Psoas muscle (tissue), 7 donors: ENCODE measurements at regions not wholly inside any gene's neighbourhood (a gene's known extent, or its start where the extent isn't known, plus 50 kb on each side); places are given as distances from the start of the nearest gene placed in this dataset.

Source experiments
- ATAC-seq, 4 donors: fragments of 200-7000 bp; cut with Tn5 transposase; one replicate each; pipeline ENCODE4 v1.9.1; 2020; ENCODE audit warnings: moderate library complexity in 3 of 4, mild to moderate bottlenecking in 2 of 4
- DNase-seq, 2 donors: peaks; one replicate each; pipeline ENCODE4 v3.0.0-alpha.2; 2020
- H3K27ac ChIP-seq: fragments of 200-600 bp; one replicate; pipeline ENCODE4 v1.8.0; 2022
- H3K27me3 ChIP-seq, 3 donors: fragments of 200-600 bp in 1 of 3; one replicate each; pipeline versions ENCODE4 v1.6.1 to v1.8.0; 2013 to 2022; ENCODE audit warnings: low read length in 2 of 3, mild to moderate bottlenecking in 2 of 3, moderate library complexity in 1 of 3; ENCODE audit not compliant: insufficient read depth in 3 of 3
- H3K36me3 ChIP-seq, 2 donors: fragments of 200-600 bp in 1 of 2; one replicate each; pipeline versions ENCODE4 v1.6.1 to v1.8.0; 2013 to 2022; ENCODE audit warnings: low read depth in 1 of 2, mild to moderate bottlenecking in 1 of 2, moderate library complexity in 1 of 2; ENCODE audit not compliant: insufficient read depth in 1 of 2
- H3K4me1 ChIP-seq: fragments of 200-600 bp; one replicate; pipeline ENCODE4 v1.8.0; 2022
- H3K4me3 ChIP-seq: fragments of 200-600 bp; one replicate; pipeline ENCODE4 v1.8.0; 2022; ENCODE audit warnings: mild to moderate bottlenecking
- H3K9me3 ChIP-seq: fragments of 200-600 bp; one replicate; pipeline ENCODE4 v1.8.0; 2022
- WGBS, 3 donors: extraction: QIAGEN DNeasy Blood & Tissue Kit; methylation state at CpG; one replicate each; pipeline versions ENCODE4 v1.1.6 to v1.1.7; 2013; 5-methylcytosine and 5-hydroxymethylcytosine counted together
- intact Hi-C, 2 donors: fragments of 100-400 bp; cut with DNase I; formaldehyde crosslinking; loops; one replicate each; pipeline versions ENCODE4 v1.11.0 to v1.14.2; 2022
- TF ChIP-seq, protein P1 (sequence below): fragments of 200-600 bp; IDR thresholded peaks from one replicate; pipeline ENCODE4 v1.8.0; 2022; ENCODE audit warnings: antibody characterized with exemption
- donor health status: healthy with polysubstance abuse.
- donor health status: DM: no; HTN: no; CAD: no; lungs with moderate emphysema.
- donor health status: Bipolar disorder and iron deficiency.
- donor health status: healthy.
- donor health status: DM: yes; HTN: yes; CAD: no.
- donor health status: DM: no; HTN: no; CAD: no.
- donor health status: DM: yes; HTN: yes; CAD: no.

DNA sequence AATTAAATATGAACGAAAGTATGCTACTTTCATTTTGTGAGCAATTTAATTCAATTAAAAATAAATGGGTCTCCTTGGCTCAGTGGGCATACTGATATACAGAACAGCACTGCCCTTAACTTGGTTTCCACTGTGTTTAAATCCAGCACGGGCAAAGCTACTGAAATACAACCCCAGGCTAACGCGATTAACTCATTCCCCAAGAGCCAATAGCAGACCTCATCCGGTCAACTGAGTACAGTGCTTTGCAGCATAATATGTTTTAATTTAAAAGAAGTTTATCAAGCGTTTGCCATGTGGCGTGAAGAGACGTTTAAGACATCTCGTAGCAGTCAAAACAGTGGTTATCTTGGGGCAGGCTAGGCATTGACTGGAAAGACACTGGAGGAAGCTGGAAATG is 118.6 kb downstream of the PROX1 start:
- H3K4me1 ChIP-seq, result no peaks in the 10 kb centered on the region
- no peaks in the 10 kb centered on the region for H3K36me3 ChIP-seq
- H3K27ac ChIP-seq, result no peak overlapping the region
- intact Hi-C loops, result no loop called here
- H3K4me3 ChIP-seq, result no peak overlapping the region
- 43 to 52% (median 45%) methylated on average over 9 of the region's 9 CpGs for WGBS, 3 donors
- no peaks in the 10 kb centered on the region for H3K27me3 ChIP-seq
- no peaks in the 10 kb centered on the region for H3K9me3 ChIP-seq
- DNase-seq (no peak), ATAC-seq (peak in 2 of 4 donors; percentile 49 to 57)
- TF ChIP-seq, protein P1, sequence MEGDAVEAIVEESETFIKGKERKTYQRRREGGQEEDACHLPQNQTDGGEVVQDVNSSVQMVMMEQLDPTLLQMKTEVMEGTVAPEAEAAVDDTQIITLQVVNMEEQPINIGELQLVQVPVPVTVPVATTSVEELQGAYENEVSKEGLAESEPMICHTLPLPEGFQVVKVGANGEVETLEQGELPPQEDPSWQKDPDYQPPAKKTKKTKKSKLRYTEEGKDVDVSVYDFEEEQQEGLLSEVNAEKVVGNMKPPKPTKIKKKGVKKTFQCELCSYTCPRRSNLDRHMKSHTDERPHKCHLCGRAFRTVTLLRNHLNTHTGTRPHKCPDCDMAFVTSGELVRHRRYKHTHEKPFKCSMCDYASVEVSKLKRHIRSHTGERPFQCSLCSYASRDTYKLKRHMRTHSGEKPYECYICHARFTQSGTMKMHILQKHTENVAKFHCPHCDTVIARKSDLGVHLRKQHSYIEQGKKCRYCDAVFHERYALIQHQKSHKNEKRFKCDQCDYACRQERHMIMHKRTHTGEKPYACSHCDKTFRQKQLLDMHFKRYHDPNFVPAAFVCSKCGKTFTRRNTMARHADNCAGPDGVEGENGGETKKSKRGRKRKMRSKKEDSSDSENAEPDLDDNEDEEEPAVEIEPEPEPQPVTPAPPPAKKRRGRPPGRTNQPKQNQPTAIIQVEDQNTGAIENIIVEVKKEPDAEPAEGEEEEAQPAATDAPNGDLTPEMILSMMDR, result no peak

DNA sequence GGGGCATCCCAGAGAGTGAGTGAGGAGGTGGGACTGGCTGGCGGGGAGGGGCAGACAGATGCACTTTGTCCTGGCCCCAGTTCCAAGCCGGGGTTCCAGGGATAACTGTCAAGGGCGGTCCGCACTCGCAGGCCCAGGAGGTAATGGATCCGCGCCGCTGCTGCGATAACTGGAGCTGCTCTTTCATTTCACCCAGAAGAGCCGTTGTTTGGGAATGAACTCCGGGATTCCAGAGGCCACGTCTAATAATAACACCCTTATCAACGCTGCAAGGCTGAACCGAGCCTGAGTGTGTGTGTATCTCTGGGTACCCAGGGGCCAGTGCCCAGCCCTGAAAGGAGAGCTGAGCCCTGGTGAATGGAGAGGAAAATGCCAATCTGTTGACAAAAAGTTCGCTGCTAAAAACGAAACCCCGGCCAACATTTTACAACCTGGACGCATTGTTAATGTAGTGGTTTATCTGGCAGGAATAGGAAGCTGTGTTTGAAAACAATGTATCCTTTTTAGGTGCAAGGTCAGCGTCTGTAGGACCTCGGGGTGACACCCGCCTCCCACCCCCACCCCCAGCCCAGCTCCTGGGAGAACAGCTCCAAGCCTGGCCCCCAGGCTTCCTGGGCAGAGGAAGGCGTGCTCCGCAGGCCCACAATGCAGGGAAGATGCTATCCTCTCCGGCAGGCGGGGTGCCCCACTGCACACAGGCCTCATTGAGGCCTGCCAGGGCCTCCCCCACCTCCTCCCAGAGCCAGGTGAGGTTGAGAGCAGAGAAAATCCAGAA is 119.7 kb downstream of the PROX1 start:
- Histone ChIP-seq H3K36me3 (no peaks in the 10 kb centered on the region), H3K27me3 (no peaks in the 10 kb centered on the region), H3K27ac (no peak overlapping the region), H3K4me3 (peak overlapping the region; percentile 43), H3K9me3 (no peaks in the 10 kb centered on the region), H3K4me1 (no peaks in the 10 kb centered on the region)
- 34 to 45% (median 41%) methylated on average over 25 of the region's 25 CpGs for WGBS, 3 donors
- ATAC-seq (peak in 3 of 4 donors; percentile 25 to 42 (median 31)), DNase-seq (no peak)
- TF ChIP-seq, protein P1, result no peak
- intact Hi-C loops, result no loop called here

DNA sequence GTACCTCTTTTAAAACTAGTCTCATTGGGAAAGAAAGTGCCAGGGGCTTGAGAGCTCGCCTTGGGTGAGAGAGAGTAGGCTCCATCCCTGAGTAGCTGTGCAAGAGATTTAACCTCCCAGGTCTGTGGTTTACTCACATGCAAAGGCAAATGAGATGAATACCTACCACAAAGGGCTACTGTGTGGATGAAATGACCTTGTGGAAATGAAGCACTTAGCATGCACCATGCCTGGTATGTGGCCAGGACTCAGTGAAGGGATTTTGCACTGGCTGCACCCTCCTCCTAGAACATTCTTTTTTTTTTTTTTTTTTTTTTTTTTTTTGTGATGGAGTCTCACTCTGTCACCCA is 120.3 kb downstream of the PROX1 start:
- intact Hi-C loops, result no loop called here
- Histone ChIP-seq H3K36me3 (no peaks in the 10 kb centered on the region), H3K4me1 (no peaks in the 10 kb centered on the region), H3K27ac (no peak overlapping the region), H3K9me3 (no peaks in the 10 kb centered on the region), H3K27me3 (no peaks in the 10 kb centered on the region), H3K4me3 (no peak overlapping the region)
- 95 to 100% (median 96%) methylated on average over 1 of the region's 1 CpG for WGBS, 3 donors
- no peak for ATAC-seq
- TF ChIP-seq, protein P1, result no peak
- no peak for DNase-seq

DNA sequence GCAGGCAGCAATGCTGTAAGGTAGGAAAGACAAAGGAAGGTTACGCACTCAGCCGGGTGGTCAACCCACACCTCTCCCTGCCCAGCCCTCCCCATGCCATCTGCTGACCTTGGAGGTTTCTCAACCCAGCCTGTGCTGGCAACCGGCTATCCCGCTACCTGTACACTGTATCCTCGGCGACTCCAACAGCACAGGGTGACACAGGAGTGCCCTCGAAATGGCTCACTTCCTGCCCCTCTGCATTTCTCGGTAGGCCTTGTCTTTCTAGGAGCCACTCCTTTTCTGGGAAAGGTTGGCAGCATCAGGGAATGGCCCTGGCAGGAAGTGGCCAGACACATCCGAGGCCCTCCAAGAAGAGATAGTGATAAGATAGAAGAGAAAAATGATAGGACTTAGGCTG is 124.0 kb downstream of the PROX1 start:
- DNase-seq, result no peak
- Histone ChIP-seq H3K27me3 (no peaks in the 10 kb centered on the region), H3K9me3 (no peaks in the 10 kb centered on the region), H3K4me3 (no peak overlapping the region), H3K4me1 (no peaks in the 10 kb centered on the region), H3K27ac (no peak overlapping the region), H3K36me3 (no peaks in the 10 kb centered on the region)
- 81 to 86% (median 84%) methylated on average over 9 of the region's 9 CpGs for WGBS, 3 donors
- TF ChIP-seq, protein P1, result no peak
- intact Hi-C loops, result no loop called here
- no peak for ATAC-seq

DNA sequence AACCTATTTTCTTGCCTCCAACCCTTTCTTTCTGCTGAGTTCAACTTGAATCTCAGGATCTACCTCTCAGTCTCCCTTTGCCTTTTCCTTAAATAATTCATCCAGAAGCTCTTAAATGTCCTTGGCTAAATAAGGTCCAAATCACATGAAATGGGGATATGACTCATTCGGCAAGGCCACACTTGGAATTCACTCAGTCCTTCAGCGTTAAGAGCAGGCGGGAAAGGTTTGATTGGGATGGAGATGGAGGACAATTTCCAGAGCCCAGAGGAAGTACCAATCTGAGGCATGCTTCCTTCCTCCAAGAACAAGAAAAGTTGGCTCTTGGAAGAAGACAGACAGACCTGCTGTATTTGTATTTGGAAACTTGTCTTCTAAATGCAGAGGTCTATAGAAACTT is 128.5 kb downstream of the PROX1 start:
- WGBS, 3 donors, result 80 to 82% (median 81%) methylated on average over 3 of the region's 3 CpGs
- H3K36me3 ChIP-seq, result no peaks in the 10 kb centered on the region
- H3K9me3 ChIP-seq, result peaks cover 9% of the 10 kb centered on the region
- TF ChIP-seq, protein P1, result no peak
- H3K27ac ChIP-seq, result no peak overlapping the region
- intact Hi-C loops, result no loop called here
- no peaks in the 10 kb centered on the region for H3K4me1 ChIP-seq
- no peak overlapping the region for H3K4me3 ChIP-seq
- ATAC-seq (no peak), DNase-seq (no peak)
- no peaks in the 10 kb centered on the region for H3K27me3 ChIP-seq
